SHP77 (cell line): ENCODE measurements at regions not wholly inside any gene's neighbourhood (a gene's known extent, or its start where the extent isn't known, plus 50 kb on each side); places are given as distances from the start of the nearest gene placed in this dataset.

ENCODE experiments used
- DNase-seq, 2 experiments: peaks; one replicate each; lab custom pipeline; 2025; lab: John Stamatoyannopoulos, UW

DNA sequence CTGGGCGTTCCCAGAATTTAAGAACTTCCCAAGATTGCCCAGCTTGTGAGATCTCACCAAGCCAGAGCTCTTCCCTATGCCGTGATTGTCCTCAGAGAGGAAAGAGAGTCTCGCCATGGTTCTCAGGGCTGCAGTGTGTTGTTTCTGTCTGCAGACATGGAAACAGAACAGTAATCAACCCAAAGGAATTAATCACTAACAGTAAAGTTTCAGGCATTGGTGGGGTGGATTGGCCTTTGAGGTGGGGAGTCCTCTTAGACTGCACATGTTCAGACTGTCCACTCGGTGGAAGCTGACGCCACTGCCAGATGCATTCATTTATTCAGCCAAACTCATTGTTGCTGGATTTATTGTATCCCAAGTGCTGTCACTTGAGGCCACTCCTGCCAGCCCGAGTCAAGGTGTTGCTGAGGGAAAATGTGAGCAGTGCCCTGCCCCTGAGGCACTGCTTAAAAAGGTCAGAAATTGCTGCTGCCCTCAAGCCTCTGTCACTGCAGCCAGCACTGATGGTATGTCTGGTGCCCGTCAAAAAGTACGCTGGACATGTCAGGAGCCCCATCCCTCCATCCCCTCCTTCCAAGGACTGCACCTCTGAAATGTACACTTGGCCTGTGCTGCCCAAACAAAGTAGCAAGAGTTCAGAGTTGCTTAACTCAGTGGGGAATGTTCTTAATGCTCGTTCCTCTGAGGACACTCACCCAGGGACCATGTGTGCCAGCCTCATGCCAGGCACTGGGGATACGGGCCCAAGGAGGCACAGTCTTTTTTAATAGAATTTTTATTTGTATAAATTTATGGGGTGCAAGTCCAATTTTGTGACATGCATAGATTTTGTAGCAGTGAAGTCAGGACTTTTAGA, 201.0 kb downstream of the GLI2 start:
- DNase-seq: no peak

- no peak for DNase-seq
Observed at GRCh38 chr2:120937686-120938044, 202.0 kb downstream of the GLI2 start.

DNA sequence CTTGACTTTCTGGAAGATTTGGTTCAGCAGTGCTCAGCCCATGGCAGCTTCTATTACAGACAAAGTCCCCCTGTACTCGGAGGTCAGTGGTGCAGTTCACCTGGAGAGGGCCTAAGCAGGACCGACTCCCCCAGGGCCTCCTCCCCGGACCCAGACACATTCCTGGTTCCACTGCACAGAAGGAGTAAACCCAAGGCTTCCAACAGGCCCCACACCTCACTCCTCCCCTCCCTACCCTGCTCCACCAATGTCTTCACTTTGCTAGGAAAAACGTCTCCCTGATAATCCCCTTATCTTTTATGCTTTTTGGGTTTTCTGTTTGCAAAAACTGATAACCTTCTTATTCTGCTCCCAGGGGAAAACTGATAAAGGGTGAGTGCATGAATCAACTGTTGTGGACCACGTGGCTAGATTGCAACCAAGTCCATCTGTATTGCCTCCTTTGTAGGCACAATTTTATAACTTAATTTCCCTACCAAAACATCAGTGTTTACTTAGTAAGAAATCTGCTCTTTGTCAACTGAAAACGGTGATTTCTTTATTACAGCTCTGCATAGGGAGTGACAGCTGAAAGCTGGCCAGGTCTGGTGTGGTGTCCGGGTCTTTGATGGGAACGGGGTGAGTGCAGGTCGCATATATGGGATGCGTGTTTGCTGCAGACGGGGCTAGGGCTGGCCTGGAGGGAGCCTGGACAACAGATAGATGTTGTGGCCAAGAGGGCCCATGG, 202.5 kb downstream of the GLI2 start:
- DNase-seq: no peak

- DNase-seq: no peak
Observed at GRCh38 chr2:120939595-120940318, 204.1 kb downstream of the GLI2 start.

DNA sequence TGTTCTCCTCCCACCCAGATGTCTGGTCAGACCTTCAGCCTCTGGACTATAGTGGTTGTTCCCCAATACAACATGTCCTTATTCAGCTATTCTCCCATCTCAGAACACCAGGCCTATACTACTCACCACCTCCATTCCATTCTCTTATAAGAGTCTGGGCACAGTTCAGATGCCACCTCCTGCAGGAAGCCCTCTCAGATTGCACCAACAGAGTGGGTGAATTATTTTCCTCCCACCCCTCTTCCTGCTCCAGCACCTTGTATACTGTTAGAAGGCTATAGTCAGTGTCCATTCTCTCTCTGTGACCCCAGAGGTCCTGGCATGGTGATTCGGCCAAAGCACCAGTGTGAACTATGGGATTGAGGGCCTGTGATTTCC, 204.6 kb downstream of the GLI2 start:
- DNase-seq: no peak

DNA sequence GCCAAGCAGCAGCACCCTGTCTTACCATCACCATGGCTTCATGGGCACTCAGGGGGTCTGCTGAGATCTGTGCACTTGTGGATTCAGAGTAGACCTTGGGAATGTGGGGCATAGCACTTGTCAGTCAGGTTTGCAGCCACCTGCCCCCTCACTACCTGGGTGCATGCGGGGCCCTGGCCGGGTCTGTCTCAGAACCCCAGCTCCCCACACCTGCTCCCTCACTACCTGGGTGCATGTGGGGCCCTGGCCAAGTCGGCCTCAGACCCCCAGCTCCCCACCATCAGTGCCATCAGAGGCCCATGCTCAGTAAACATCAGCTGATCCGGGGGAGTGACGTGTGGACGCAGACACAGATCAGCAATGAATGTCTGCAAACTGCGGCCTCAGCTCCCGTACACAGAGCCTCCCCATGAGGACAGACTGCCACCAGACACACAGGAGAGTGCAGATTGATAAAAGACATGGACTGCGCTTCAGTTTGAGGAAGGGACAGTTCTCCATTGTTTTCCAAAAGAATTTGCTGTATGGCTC, 205.1 kb downstream of the GLI2 start:
- no peak for DNase-seq

- DNase-seq: no peak
Observed at GRCh38 chr2:120941571-120942120, 206.0 kb downstream of the GLI2 start.

GRCh38 chr2:120942658-120943057, 207.0 kb downstream of the GLI2 start:
- no peak for DNase-seq

- no peak for DNase-seq
Observed at GRCh38 chr2:120943403-120944034, 207.9 kb downstream of the GLI2 start.

GRCh38 chr2:120944575-120944974, 208.9 kb downstream of the GLI2 start:
- DNase-seq: no peak

- no peak for DNase-seq
Observed at GRCh38 chr2:120945091-120945490, 209.4 kb downstream of the GLI2 start.

DNA sequence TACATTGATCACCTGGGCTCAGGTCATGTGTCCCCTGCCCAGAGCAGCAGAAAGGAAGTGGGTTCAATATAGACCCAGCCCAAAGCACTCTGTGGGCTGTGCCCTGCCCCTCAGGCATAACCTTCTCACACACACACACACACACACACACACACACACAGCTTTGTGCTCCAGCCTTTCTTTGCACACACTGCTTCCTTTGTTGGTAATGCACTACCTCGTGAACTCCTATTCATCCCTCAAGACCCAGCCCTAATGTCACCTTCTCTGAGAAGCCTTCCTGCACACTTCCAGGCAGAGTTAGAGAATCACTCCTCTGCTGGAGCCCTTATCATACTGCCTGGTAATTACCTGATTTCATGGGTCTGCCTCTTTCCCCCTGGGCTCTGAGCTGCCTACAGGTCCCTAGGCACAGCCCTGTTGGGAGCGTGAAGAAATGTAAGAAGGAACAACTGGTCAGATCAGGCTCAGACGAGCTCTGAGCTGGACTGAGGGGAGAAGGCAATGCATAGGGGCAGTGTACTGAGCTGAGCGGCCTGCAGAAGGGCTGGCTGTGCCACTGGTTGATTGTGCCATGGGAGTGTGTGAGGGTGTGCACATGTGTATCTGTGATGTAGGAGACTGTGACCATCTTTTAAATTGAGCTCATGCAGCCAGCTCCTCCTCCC, 210.3 kb downstream of the GLI2 start:
- DNase-seq: no peak

DNA sequence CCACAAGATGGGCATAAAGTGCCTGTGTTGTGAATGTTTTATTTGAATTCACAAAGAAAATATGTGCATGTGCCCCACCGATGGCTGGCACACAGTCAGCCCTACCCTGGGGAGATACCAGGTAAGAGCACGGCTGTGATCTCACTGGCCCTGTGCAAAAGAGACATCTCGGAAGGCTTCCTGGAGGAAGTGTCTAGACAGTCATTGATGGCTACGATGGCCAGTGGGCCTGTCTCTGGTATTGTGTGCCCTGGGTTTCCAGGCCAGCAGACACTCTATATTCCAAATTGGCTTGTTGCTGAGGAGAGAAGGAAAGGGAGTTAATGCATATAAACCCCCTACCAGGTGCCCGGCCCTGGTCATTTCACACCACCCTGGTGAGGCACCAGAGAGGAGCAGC, 211.7 kb downstream of the GLI2 start:
- DNase-seq: no peak

- no peak for DNase-seq
Observed at GRCh38 chr2:120947982-120948661, 212.5 kb downstream of the GLI2 start.

- no peak for DNase-seq
Observed at GRCh38 chr2:120948662-120949011, 213.0 kb downstream of the GLI2 start.

GRCh38 chr2:120949027-120949956, 213.6 kb downstream of the GLI2 start:
- DNase-seq: peak in 1 of 2 experiments; percentile 9

DNA sequence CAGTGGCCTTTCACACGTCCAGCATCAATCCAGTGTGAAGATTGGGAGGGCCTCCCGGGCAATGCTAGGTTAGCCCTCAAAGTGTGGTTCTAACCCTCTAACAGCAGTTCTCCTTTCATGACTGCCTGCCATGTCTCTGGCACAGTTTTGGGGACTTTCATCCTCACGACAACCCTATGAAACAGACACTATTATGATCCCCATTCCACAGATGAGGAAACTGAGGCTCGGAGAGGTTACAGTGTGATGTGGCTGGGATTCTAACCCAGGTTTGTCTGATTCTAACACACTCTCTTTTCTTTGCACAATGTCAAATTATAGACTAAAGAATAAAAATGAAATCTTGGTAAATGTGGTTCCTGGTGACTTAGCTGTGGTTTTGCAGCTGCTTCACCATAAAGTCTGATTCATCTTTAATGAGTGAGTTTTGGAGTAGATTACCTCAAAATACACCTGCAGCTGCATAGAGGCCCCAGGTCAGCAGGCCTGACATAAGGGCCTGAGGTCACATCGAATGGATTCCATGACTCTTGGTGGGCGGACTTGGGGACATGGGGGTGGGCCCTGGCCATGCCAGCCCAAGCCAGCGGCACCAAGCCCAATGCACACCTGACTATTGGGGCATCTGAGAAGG, 214.4 kb downstream of the GLI2 start:
- no peak for DNase-seq

GRCh38 chr2:120951693-120952092, 216.0 kb downstream of the GLI2 start:
- DNase-seq: no peak

- no peak for DNase-seq
Observed at GRCh38 chr2:120952318-120952717, 216.7 kb downstream of the GLI2 start.
